Chondrocyte (in vitro differentiated cells): ENCODE measurements at regions not wholly inside any gene's neighbourhood (a gene's known extent, or its start where the extent isn't known, plus 50 kb on each side); places are given as distances from the start of the nearest gene placed in this dataset.

ENCODE experiments used
- DNase-seq: peaks from one replicate; pipeline ENCODE4 v3.0.0; 2021; ENCODE audit warnings: mixed read lengths, low spot score
- H3K27ac Mint-ChIP-seq: one replicate; pipeline ENCODE4 v1.8.0; 2021; ENCODE audit warnings: mild to moderate bottlenecking, moderate library complexity, mixed read lengths; ENCODE audit not compliant: unreplicated experiment
- H3K27me3 Mint-ChIP-seq: 2 replicates; pipeline ENCODE4 v1.8.0; 2021; ENCODE audit warnings: low read depth, mixed read lengths
- H3K36me3 Mint-ChIP-seq: 2 replicates; pipeline ENCODE4 v1.8.0; 2021; ENCODE audit warnings: low read depth, mixed read lengths
- H3K4me1 Mint-ChIP-seq: 2 replicates; pipeline ENCODE4 v1.8.0; 2021; ENCODE audit warnings: low read depth, mild to moderate bottlenecking, mixed read lengths
- H3K4me3 Mint-ChIP-seq: one replicate; pipeline ENCODE4 v1.8.0; 2021; ENCODE audit warnings: mild to moderate bottlenecking, moderate library complexity, mixed read lengths; ENCODE audit not compliant: unreplicated experiment
- H3K9me3 Mint-ChIP-seq: 2 replicates; pipeline ENCODE4 v1.8.0; 2021; ENCODE audit warnings: low read depth, mixed read lengths
- CTCF ChIP-seq: fragments of 200-600 bp; sonication (generic); IDR thresholded peaks from 2 replicates; pipeline ENCODE4 v1.5.0; 2021; ENCODE audit warnings: antibody characterized with exemption, mild to moderate bottlenecking, moderate library complexity

- H3K27ac Mint-ChIP-seq, result no peak overlapping the region
- no peak for TF ChIP-seq CTCF
- no peak overlapping the region for H3K4me3 Mint-ChIP-seq
- peaks cover 17% of the 10 kb centered on the region for H3K4me1 Mint-ChIP-seq
- H3K9me3 Mint-ChIP-seq, result peaks cover 16% of the 10 kb centered on the region
- DNase-seq, result no peak
- peaks cover 3% of the 10 kb centered on the region for H3K36me3 Mint-ChIP-seq
- no peaks in the 10 kb centered on the region for H3K27me3 Mint-ChIP-seq
These were observed 245.0 kb downstream of the RFPL4B start for GRCh38 chr6:112592159-112592558.

- Mint-ChIP-seq H3K36me3 (peaks cover 3% of the 10 kb centered on the region), H3K27ac (no peak overlapping the region), H3K9me3 (peaks cover 13% of the 10 kb centered on the region), H3K4me1 (peaks cover 17% of the 10 kb centered on the region), H3K27me3 (no peaks in the 10 kb centered on the region), H3K4me3 (no peak overlapping the region)
- no peak for DNase-seq
- TF ChIP-seq CTCF, result no peak
These were observed 247.9 kb downstream of the RFPL4B start for GRCh38 chr6:112594886-112595594.

GRCh38 chr6:112595841-112596240 lies 248.7 kb downstream of the RFPL4B start:
- DNase-seq, result no peak
- Mint-ChIP-seq H3K4me3 (no peak overlapping the region), H3K36me3 (peaks cover 3% of the 10 kb centered on the region), H3K27ac (no peak overlapping the region), H3K4me1 (peaks cover 17% of the 10 kb centered on the region), H3K9me3 (peaks cover 13% of the 10 kb centered on the region), H3K27me3 (no peaks in the 10 kb centered on the region)
- TF ChIP-seq CTCF, result no peak

- Mint-ChIP-seq H3K9me3 (peaks cover 13% of the 10 kb centered on the region), H3K27ac (no peak overlapping the region), H3K36me3 (peaks cover 3% of the 10 kb centered on the region), H3K4me3 (no peak overlapping the region), H3K4me1 (peaks cover 14% of the 10 kb centered on the region), H3K27me3 (no peaks in the 10 kb centered on the region)
- no peak for DNase-seq
- no peak for TF ChIP-seq CTCF
These were observed 250.0 kb downstream of the RFPL4B start for GRCh38 chr6:112597176-112597575.

- peaks cover 10% of the 10 kb centered on the region for H3K9me3 Mint-ChIP-seq
- peaks cover 10% of the 10 kb centered on the region for H3K4me1 Mint-ChIP-seq
- H3K36me3 Mint-ChIP-seq, result no peaks in the 10 kb centered on the region
- DNase-seq, result no peak
- H3K27ac Mint-ChIP-seq, result no peak overlapping the region
- no peak overlapping the region for H3K4me3 Mint-ChIP-seq
- peak; percentile 58 for TF ChIP-seq CTCF
- H3K27me3 Mint-ChIP-seq, result no peaks in the 10 kb centered on the region
These were observed 253.0 kb downstream of the RFPL4B start for GRCh38 chr6:112600168-112600567.
